SK-N-SH (cell line): ENCODE measurements at regions not wholly inside any gene's neighbourhood (a gene's known extent, or its start where the extent isn't known, plus 50 kb on each side); places are given as distances from the start of the nearest gene placed in this dataset.

ENCODE experiments used
- CTCF ChIA-PET: fragments of 300-600, 350-600 bp; formaldehyde crosslinking; extraction: SDS; loops from one replicate; lab custom pipeline; 2021; lab: Yijun Ruan, JAX
- POLR2A ChIA-PET: fragments of 350-600 bp; sonication (Branson Sonifier 250); formaldehyde crosslinking; extraction: SDS; loops from one replicate; lab custom pipeline; 2020; ENCODE audit warnings: antibody characterized with exemption, inconsistent platforms; lab: Yijun Ruan, JAX
- DNase-seq: peaks from one replicate; pipeline ENCODE4 v3.0.0; 2012
- H2AFZ ChIP-seq: fragments of 200-600 bp; sonication (generic); 2 replicates; pipeline ENCODE4 v1.8.1; 2016; ENCODE audit warnings: antibody characterized with exemption, mild to moderate bottlenecking, low read depth
- H3F3A ChIP-seq: fragments of 200-600 bp; sonication (generic); replicated peaks from 2 replicates; pipeline ENCODE3; 2016; ENCODE audit warnings: antibody characterized with exemption, mild to moderate bottlenecking; ENCODE audit not compliant: insufficient read depth
- H3K27ac ChIP-seq, 2 experiments: fragments of 200-500 bp in 1 of 2; fragments of 200-600 bp in 1 of 2; sonication (Bioruptor generic) in 1 of 2; sonication (generic), shearing (Covaris generic) in 1 of 2; 2 replicates each; pipeline versions ENCODE4 v1.5.1 to v1.6.1; 2014 to 2016; ENCODE audit warnings: low read depth in 2 of 2, inconsistent platforms in 1 of 2, low read length in 1 of 2, mild to moderate bottlenecking in 1 of 2, mixed read lengths in 1 of 2
- H3K27me3 ChIP-seq: fragments of 200-600 bp; sonication (generic), shearing (Covaris generic); 2 replicates; pipeline ENCODE4 v1.6.1; 2016; ENCODE audit warnings: mixed run types; ENCODE audit not compliant: insufficient read depth
- H3K36me3 ChIP-seq, 2 experiments: fragments of 200-500 bp in 1 of 2; fragments of 200-600 bp in 1 of 2; sonication (Bioruptor generic) in 1 of 2; sonication (generic) in 1 of 2; replicated peaks in 1 of 2; 2 replicates each; pipeline versions ENCODE3 to v1.5.1; 2014 to 2016; ENCODE audit warnings: low read length in 1 of 2, mild to moderate bottlenecking in 1 of 2; ENCODE audit not compliant: insufficient read depth in 2 of 2, control insufficient read depth in 1 of 2
- H3K4me1 ChIP-seq, 2 experiments: fragments of 200-500 bp in 1 of 2; fragments of 200-600 bp in 1 of 2; sonication (Bioruptor generic) in 1 of 2; sonication (generic), shearing (Covaris generic) in 1 of 2; 2 replicates each; pipeline versions ENCODE4 v1.5.1 to v1.6.1; 2014 to 2016; ENCODE audit warnings: low read depth in 1 of 2, low read length in 1 of 2, mixed run types in 1 of 2; ENCODE audit not compliant: insufficient read depth in 2 of 2, control insufficient read depth in 1 of 2
- H3K4me2 ChIP-seq: fragments of 200-600 bp; sonication (generic), shearing (Covaris generic); 2 replicates; pipeline ENCODE4 v1.6.1; 2017; ENCODE audit warnings: mixed run types
- H3K4me3 ChIP-seq, 2 experiments: fragments of 200-500 bp in 1 of 2; fragments of 200-600 bp in 1 of 2; sonication (Bioruptor generic) in 1 of 2; sonication (generic), shearing (Covaris generic) in 1 of 2; 2 replicates each; pipeline versions ENCODE4 v1.5.1 to v1.8.1; 2014 to 2016; ENCODE audit warnings: low read depth in 2 of 2, inconsistent platforms in 1 of 2, low read length in 1 of 2, mild to moderate bottlenecking in 1 of 2, mixed read lengths in 1 of 2, moderate library complexity in 1 of 2
- H3K79me2 ChIP-seq: fragments of 200-600 bp; sonication (generic); 2 replicates; pipeline ENCODE4 v1.8.1; 2017; ENCODE audit warnings: mild to moderate bottlenecking; ENCODE audit not compliant: insufficient read depth
- H3K9ac ChIP-seq: fragments of 200-600 bp; sonication (generic); 2 replicates; pipeline ENCODE4 v1.6.1; 2017; ENCODE audit warnings: mixed run types
- H3K9me2 ChIP-seq: fragments of 200-600 bp; sonication (generic); 2 replicates; pipeline ENCODE4 v1.6.1; 2017; ENCODE audit warnings: mixed run types
- H3K9me3 ChIP-seq: fragments of 200-600 bp; sonication (generic); 2 replicates; pipeline ENCODE4 v1.6.1; 2017; ENCODE audit warnings: mixed run types, mild to moderate bottlenecking, moderate library complexity
- H4K20me1 ChIP-seq: fragments of 200-600 bp; sonication (generic); 2 replicates; pipeline ENCODE4 v1.6.1; 2017; ENCODE audit warnings: mild to moderate bottlenecking, mixed run types; ENCODE audit not compliant: insufficient read depth
- EP300 ChIP-seq, 2 experiments: IDR thresholded peaks; 2 replicates each; pipeline versions ENCODE4 v1.4.0 to v1.6.1; 2012; ENCODE audit warnings: borderline replicate concordance in 1 of 2, low read depth in 1 of 2, low read length in 1 of 2
- FOSL2 ChIP-seq: IDR thresholded peaks from 2 replicates; pipeline ENCODE4 v1.4.0; 2012; ENCODE audit warnings: low read depth, mild to moderate bottlenecking, moderate library complexity, borderline replicate concordance
- FOXJ3 ChIP-seq: sonication (generic); formaldehyde crosslinking; IDR thresholded peaks from 2 replicates; pipeline ENCODE4 v1.5.1; 2020; ENCODE audit warnings: mild to moderate bottlenecking, missing genetic modification reagents
- MEF2A ChIP-seq: IDR thresholded peaks from 2 replicates; pipeline ENCODE4 v1.4.0; 2012; ENCODE audit warnings: low read depth, borderline replicate concordance
- NFIC ChIP-seq: IDR thresholded peaks from 2 replicates; pipeline ENCODE4 v1.4.0; 2012; ENCODE audit warnings: borderline replicate concordance
- NRF1 ChIP-seq: IDR thresholded peaks from 2 replicates; pipeline ENCODE4 v1.6.1; 2012; ENCODE audit warnings: low read depth, mild to moderate bottlenecking, low read length
- POLR2AphosphoS5 ChIP-seq: IDR thresholded peaks from 2 replicates; pipeline ENCODE4 v1.6.1; 2012; ENCODE audit warnings: low read depth, low read length
- RFX5 ChIP-seq: IDR thresholded peaks from 2 replicates; pipeline ENCODE4 v1.6.1; 2012; ENCODE audit warnings: mild to moderate bottlenecking, improper control_type of control experiment, low read length
- SIN3A ChIP-seq: IDR thresholded peaks from 2 replicates; pipeline ENCODE4 v1.6.1; 2012; ENCODE audit warnings: low read depth, mild to moderate bottlenecking, low read length, moderate library complexity, borderline replicate concordance
- SMC3 ChIP-seq: IDR thresholded peaks from 2 replicates; pipeline ENCODE4 v1.6.1; 2012; ENCODE audit warnings: low read depth, low read length, improper control_type of control experiment
- TAF1 ChIP-seq: IDR thresholded peaks from 2 replicates; pipeline ENCODE4 v1.6.1; 2012; ENCODE audit warnings: low read depth, mild to moderate bottlenecking, low read length, moderate library complexity, borderline replicate concordance
- TCF12 ChIP-seq: IDR thresholded peaks from 2 replicates; pipeline ENCODE4 v1.4.0; 2012
- TEAD4 ChIP-seq: IDR thresholded peaks from 2 replicates; pipeline ENCODE4 v1.4.0; 2012; ENCODE audit warnings: mild to moderate bottlenecking, borderline replicate concordance; ENCODE audit not compliant: insufficient read depth
- ZBTB33 ChIP-seq: IDR thresholded peaks from 2 replicates; pipeline ENCODE4 v1.4.0; 2012; ENCODE audit warnings: low read depth, borderline replicate concordance
- WGBS: methylation state at CpG from one replicate; pipeline ENCODE4 v1.1.6; 2017; ENCODE audit warnings: low lambda C conversion rate; 5-methylcytosine and 5-hydroxymethylcytosine counted together
- TF ChIP-seq, protein P1 (sequence below): IDR thresholded peaks from 2 replicates; pipeline ENCODE4; 2012
- TF ChIP-seq, protein P2 (sequence below): fragments of 150-350 bp; IDR thresholded peaks from 2 replicates; pipeline ENCODE4 v1.6.1; 2017; ENCODE audit warnings: antibody characterized with exemption, low read length, low read depth, borderline replicate concordance

- POLR2A ChIA-PET = no interaction called here
- no peak for TF ChIP-seq RFX5
- TF ChIP-seq ZBTB33 = no peak
- TF ChIP-seq, protein P1, sequence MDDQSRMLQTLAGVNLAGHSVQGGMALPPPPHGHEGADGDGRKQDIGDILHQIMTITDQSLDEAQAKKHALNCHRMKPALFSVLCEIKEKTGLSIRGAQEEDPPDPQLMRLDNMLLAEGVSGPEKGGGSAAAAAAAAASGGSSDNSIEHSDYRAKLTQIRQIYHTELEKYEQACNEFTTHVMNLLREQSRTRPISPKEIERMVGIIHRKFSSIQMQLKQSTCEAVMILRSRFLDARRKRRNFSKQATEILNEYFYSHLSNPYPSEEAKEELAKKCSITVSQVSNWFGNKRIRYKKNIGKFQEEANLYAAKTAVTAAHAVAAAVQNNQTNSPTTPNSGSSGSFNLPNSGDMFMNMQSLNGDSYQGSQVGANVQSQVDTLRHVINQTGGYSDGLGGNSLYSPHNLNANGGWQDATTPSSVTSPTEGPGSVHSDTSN = no peak
- no peak for TF ChIP-seq TAF1
- TF ChIP-seq, all 33 proteins: peak for 0
- Histone ChIP-seq H3K9me2 (no peaks in the 10 kb centered on the region), H3K36me3 (no peaks in the 10 kb centered on the region), H3K4me3 (no peak overlapping the region), H3K79me2 (no peaks in the 10 kb centered on the region), H3K4me1 (no peaks in the 10 kb centered on the region), H3K27ac (no peak overlapping the region), H3K9me3 (no peaks in the 10 kb centered on the region), H3K27me3 (no peaks in the 10 kb centered on the region), H2AFZ (no peak overlapping the region), H3F3A (no peaks in the 10 kb centered on the region), H3K9ac (no peak overlapping the region), H3K4me2 (no peak overlapping the region), H4K20me1 (no peaks in the 10 kb centered on the region)
- WGBS = 88% methylated on average over 2 of the region's 2 CpGs
- no peak for DNase-seq
- CTCF ChIA-PET = no interaction called here
These were observed 599.7 kb upstream of the TENM3 start for GRCh38 chr4:181643466-181643865.

- H3K4me1 ChIP-seq = no peaks in the 10 kb centered on the region
- no peak overlapping the region for H3K27ac ChIP-seq
- H3K9me3 ChIP-seq = no peaks in the 10 kb centered on the region
- no peaks in the 10 kb centered on the region for H4K20me1 ChIP-seq
- ChIA-PET CTCF (no interaction called here), POLR2A (no interaction called here)
- H3K79me2 ChIP-seq = no peaks in the 10 kb centered on the region
- no peak overlapping the region for H3K4me3 ChIP-seq
- no peaks in the 10 kb centered on the region for H3K9me2 ChIP-seq
- no peak for DNase-seq
- no peak for TF ChIP-seq MEF2A
- TF ChIP-seq SMC3 = no peak
- TF ChIP-seq TCF12 = no peak
- no peak for TF ChIP-seq FOSL2
- TF ChIP-seq, protein P2, sequence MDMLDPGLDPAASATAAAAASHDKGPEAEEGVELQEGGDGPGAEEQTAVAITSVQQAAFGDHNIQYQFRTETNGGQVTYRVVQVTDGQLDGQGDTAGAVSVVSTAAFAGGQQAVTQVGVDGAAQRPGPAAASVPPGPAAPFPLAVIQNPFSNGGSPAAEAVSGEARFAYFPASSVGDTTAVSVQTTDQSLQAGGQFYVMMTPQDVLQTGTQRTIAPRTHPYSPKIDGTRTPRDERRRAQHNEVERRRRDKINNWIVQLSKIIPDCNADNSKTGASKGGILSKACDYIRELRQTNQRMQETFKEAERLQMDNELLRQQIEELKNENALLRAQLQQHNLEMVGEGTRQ = no peak
- no peak for TF ChIP-seq TAF1
- TF ChIP-seq NFIC = peak; percentile 44; the same call in 1 of the 2 replicates
- no peak for TF ChIP-seq POLR2AphosphoS5
- no peak for TF ChIP-seq RFX5
- TF ChIP-seq NRF1 = no peak
- TF ChIP-seq, protein P1 = peak; percentile 56
- peak in 1 of 2 experiments; percentile 11; a peak in 1 of 4 replicates for TF ChIP-seq EP300 (IDR thresholded peaks at IDR 0.05; ENCODE audit: borderline replicate concordance in 1 of 2, low read depth in 1 of 2, low read length in 1 of 2)
- TF ChIP-seq TEAD4 = no peak
- no peak for TF ChIP-seq FOXJ3 (CRISPR knock-in tag)
- TF ChIP-seq SIN3A = no peak
- H3K36me3 ChIP-seq = no peaks in the 10 kb centered on the region
- no peaks in the 10 kb centered on the region for H3K27me3 ChIP-seq
- no peak overlapping the region for H2AFZ ChIP-seq
- H3K4me2 ChIP-seq = no peak overlapping the region
- WGBS = 27% methylated on average over 2 of the region's 2 CpGs
- no peak overlapping the region for H3K9ac ChIP-seq
- no peaks in the 10 kb centered on the region for H3F3A ChIP-seq
These were observed 597.7 kb upstream of the TENM3 start for GRCh38 chr4:181645489-181645888.
